Activated T-cell treated with anti-CD3 and anti-CD28 coated beads, Interleukin-2, amount 50 U/mL, for 72 hours (primary cell): ENCODE measurements at regions not wholly inside any gene's neighbourhood (a gene's known extent, or its start where the extent isn't known, plus 50 kb on each side); places are given as distances from the start of the nearest gene placed in this dataset.

Experiments
- ATAC-seq, 2 donors: fragments of 150-1000 bp; cut with Tn5 transposase; replicated peaks in 1 of 2; 2 replicates each; pipeline ENCODE4 v1.10.0; 2021; ENCODE audit warnings: moderate library complexity in 2 of 2, mild to moderate bottlenecking in 1 of 2
- DNase-seq, 2 donors: peaks; one replicate each; pipeline ENCODE4 v3.0.0; 2021 to 2022; ENCODE audit warnings: mixed read lengths in 1 of 2
- H3K27ac Mint-ChIP-seq: one replicate; pipeline ENCODE4 v1.8.0; 2022; ENCODE audit warnings: mild to moderate bottlenecking, moderate library complexity, mixed read lengths
- H3K27me3 Mint-ChIP-seq: one replicate; pipeline ENCODE4 v1.8.0; 2022; ENCODE audit warnings: low read depth, mixed read lengths
- H3K36me3 Mint-ChIP-seq, 2 donors: one replicate each; pipeline ENCODE4 v1.8.0; 2022; ENCODE audit warnings: mixed read lengths in 2 of 2, mild to moderate bottlenecking in 1 of 2; ENCODE audit not compliant: insufficient read depth in 2 of 2
- H3K4me1 Mint-ChIP-seq: one replicate; pipeline ENCODE4 v1.8.0; 2022; ENCODE audit warnings: low read depth, mixed read lengths
- H3K4me3 Mint-ChIP-seq, 2 donors: one replicate each; pipeline ENCODE4 v1.8.0; 2022; ENCODE audit warnings: mild to moderate bottlenecking in 2 of 2, mixed read lengths in 2 of 2, moderate library complexity in 2 of 2
- H3K9me3 Mint-ChIP-seq, 2 donors: one replicate each; pipeline ENCODE4 v1.8.0; 2022; ENCODE audit warnings: mixed read lengths in 2 of 2

GRCh38 chr6:163841733-163842132 lies 427.2 kb downstream of the QKI start:
- Mint-ChIP-seq H3K9me3 (peaks cover 7 to 14% of the 10 kb centered on the region in 2 donors), H3K36me3 (peaks cover 0 to 2% of the 10 kb centered on the region in 2 donors), H3K27ac (no peak overlapping the region), H3K4me1 (no peaks in the 10 kb centered on the region), H3K4me3 (no peak overlapping the region), H3K27me3 (peaks cover 11% of the 10 kb centered on the region)
- no peak for ATAC-seq
- DNase-seq = no peak

- ATAC-seq (no peak), DNase-seq (no peak)
- Mint-ChIP-seq H3K9me3 (peaks cover 6 to 14% of the 10 kb centered on the region in 2 donors), H3K4me3 (no peak overlapping the region), H3K27ac (no peak overlapping the region), H3K4me1 (no peaks in the 10 kb centered on the region), H3K36me3 (peaks cover 1 to 2% of the 10 kb centered on the region in 2 donors), H3K27me3 (peaks cover 15% of the 10 kb centered on the region)
Observed at GRCh38 chr6:163841326-163841725, 426.8 kb downstream of the QKI start.

DNA sequence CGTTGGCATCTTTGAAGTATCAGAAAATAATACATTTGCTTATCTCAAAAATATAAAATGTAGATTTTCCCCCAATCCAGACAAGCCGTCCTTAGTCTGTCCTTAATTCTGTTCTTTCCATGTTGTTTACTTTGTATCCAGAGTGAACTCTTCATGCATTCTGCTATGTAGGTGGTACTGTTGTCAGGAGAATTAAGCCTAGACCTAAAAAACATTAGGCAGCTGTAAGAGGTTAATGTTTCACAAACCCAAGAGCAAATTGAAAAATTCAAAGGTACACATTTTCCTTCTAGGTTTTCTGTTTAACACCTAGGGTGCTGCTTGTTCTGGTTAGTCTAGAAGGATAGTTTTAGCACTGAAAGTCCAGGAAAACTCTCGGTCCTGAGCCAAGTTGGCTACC lies 426.4 kb downstream of the QKI start:
- H3K9me3 Mint-ChIP-seq = peaks cover 6 to 14% of the 10 kb centered on the region in 2 donors
- H3K36me3 Mint-ChIP-seq = peaks cover 1 to 2% of the 10 kb centered on the region in 2 donors
- DNase-seq (no peak), ATAC-seq (no peak)
- peaks cover 15% of the 10 kb centered on the region for H3K27me3 Mint-ChIP-seq
- no peak overlapping the region for H3K4me3 Mint-ChIP-seq
- no peaks in the 10 kb centered on the region for H3K4me1 Mint-ChIP-seq
- no peak overlapping the region for H3K27ac Mint-ChIP-seq

DNA sequence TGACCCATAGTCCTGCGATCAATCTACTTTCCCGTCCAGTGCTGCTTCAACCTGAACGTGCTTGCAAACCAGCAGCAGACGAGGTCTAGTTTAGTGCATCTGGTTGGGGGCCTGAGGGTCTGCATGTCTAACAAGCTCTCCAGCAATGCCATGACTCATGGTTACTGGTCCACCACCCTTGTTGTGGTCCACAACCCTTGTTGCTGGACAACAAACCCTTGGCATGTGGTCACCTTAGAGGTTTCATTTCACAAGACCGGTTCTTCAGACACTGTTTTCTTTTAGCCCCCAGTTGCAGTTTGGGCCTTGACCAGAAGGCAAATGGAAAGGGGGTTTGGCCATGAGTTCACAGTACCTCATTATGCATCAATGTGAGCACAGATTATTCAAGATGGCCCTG lies 424.8 kb downstream of the QKI start:
- Mint-ChIP-seq H3K27me3 (peaks cover 15% of the 10 kb centered on the region), H3K9me3 (peaks cover 6 to 14% of the 10 kb centered on the region in 2 donors), H3K36me3 (peaks cover 1 to 2% of the 10 kb centered on the region in 2 donors), H3K4me3 (no peak overlapping the region), H3K27ac (no peak overlapping the region), H3K4me1 (no peaks in the 10 kb centered on the region)
- ATAC-seq (no peak), DNase-seq (no peak)

- no peaks in the 10 kb centered on the region for H3K4me1 Mint-ChIP-seq
- ATAC-seq (no peak), DNase-seq (no peak)
- peaks cover 4 to 11% of the 10 kb centered on the region in 2 donors for H3K9me3 Mint-ChIP-seq
- H3K4me3 Mint-ChIP-seq = no peak overlapping the region
- H3K27ac Mint-ChIP-seq = no peak overlapping the region
- H3K36me3 Mint-ChIP-seq = peaks cover 1 to 2% of the 10 kb centered on the region in 2 donors
- peaks cover 15% of the 10 kb centered on the region for H3K27me3 Mint-ChIP-seq
Observed at GRCh38 chr6:163837691-163838431, 423.3 kb downstream of the QKI start.

DNA sequence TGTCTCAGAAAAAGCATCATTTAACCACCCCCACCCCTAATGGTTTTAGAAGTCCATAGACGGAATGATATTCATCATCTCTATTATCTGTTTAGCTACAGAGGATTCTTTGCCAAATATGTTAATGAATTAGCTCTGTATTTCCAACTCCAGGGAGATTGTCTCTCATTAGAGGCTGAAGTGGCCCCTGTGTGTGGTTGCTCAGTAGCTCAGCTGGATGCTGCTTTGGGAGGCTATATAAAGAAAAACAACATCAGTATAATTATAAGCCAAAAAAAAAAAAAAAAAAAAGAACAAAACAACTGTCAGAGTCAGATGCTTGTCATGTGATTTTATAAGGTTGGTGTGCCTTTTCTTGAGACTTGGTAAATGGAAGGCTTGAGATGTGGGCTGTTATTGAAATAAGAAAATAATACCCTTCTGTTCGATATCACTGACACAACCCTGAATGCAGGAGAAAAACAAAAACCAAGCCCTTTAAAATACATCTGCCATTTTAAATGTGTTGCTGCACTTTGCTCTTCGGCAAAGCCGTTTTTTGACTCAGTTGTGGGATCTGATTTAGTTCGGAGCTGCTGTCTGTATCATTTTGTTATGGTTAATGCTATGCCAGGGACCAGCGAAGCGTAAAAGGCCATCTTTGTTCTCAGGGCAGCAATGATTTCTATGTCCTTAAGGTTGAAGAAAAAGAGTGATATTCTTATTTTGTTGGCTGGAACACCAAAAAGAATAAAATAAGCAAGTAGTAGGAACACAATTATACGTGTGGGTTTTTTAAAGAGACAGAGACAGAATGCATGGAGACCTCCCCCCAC lies 422.6 kb downstream of the QKI start:
- no peak for ATAC-seq
- Mint-ChIP-seq H3K27me3 (peaks cover 15% of the 10 kb centered on the region), H3K4me1 (no peaks in the 10 kb centered on the region), H3K27ac (no peak overlapping the region), H3K9me3 (peaks cover 4 to 9% of the 10 kb centered on the region in 2 donors), H3K36me3 (peaks cover 0 to 1% of the 10 kb centered on the region in 2 donors), H3K4me3 (no peak overlapping the region)
- DNase-seq = no peak

DNA sequence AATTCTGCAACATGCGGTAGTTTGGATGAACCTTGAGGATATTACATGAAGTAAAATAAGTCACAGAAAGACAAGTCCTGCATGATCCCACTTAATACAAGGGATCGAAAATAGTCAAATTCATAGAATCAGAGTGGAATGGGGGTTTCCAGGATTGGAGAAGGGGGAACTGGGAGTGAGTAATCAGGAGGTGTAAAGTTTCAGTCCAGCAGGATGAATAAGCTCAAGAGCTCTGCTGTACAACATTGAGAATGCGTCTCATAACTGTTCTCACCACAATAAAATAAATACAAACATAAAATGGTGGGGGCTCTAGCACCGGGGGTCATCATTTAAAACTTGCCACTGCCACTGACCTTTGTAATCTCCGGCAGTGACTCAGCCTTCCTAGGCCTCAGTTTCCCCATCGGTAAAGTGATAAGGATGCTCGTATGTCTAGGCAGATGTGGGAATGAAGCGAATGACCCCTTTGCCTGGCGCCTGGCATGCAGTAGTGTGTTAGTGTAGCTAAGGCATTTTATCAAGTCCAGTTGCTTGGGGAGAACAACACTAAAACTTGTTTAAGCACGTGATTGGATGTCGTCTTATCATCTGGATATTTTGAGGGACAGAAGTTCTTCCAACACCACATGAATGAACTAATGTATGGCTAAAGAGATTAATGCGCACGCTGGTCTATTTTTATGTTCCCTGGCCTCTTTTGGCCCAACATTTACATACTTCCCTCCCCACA lies 421.1 kb downstream of the QKI start:
- Mint-ChIP-seq H3K27ac (no peak overlapping the region), H3K36me3 (peaks cover 0 to 1% of the 10 kb centered on the region in 2 donors), H3K4me1 (no peaks in the 10 kb centered on the region), H3K4me3 (no peak overlapping the region), H3K27me3 (peaks cover 15% of the 10 kb centered on the region), H3K9me3 (peaks cover 0 to 2% of the 10 kb centered on the region in 2 donors)
- no peak for ATAC-seq
- DNase-seq = no peak

- Mint-ChIP-seq H3K27me3 (peaks cover 15% of the 10 kb centered on the region), H3K4me1 (no peaks in the 10 kb centered on the region), H3K9me3 (no peaks in the 10 kb centered on the region), H3K4me3 (no peak overlapping the region), H3K27ac (no peak overlapping the region), H3K36me3 (peaks cover 0 to 1% of the 10 kb centered on the region in 2 donors)
- DNase-seq (no peak), ATAC-seq (no peak)
Observed at GRCh38 chr6:163834226-163834970, 419.9 kb downstream of the QKI start.

GRCh38 chr6:163831736-163832135 lies 417.2 kb downstream of the QKI start:
- ATAC-seq = no peak
- Mint-ChIP-seq H3K36me3 (peaks cover 0 to 1% of the 10 kb centered on the region in 2 donors), H3K4me3 (no peak overlapping the region)

GRCh38 chr6:163830641-163831040 lies 416.1 kb downstream of the QKI start:
- ATAC-seq (no peak), DNase-seq (no peak)
- Mint-ChIP-seq H3K27me3 (peaks cover 6% of the 10 kb centered on the region), H3K36me3 (no peaks in the 10 kb centered on the region), H3K4me1 (no peaks in the 10 kb centered on the region), H3K27ac (no peak overlapping the region), H3K9me3 (no peaks in the 10 kb centered on the region), H3K4me3 (no peak overlapping the region)

More at GRCh38 chr6:163831736-163832135, 417.2 kb downstream of the QKI start:
- no peaks in the 10 kb centered on the region for H3K4me1 Mint-ChIP-seq
- peaks cover 10% of the 10 kb centered on the region for H3K27me3 Mint-ChIP-seq
- no peak overlapping the region for H3K27ac Mint-ChIP-seq
- no peak for DNase-seq
- no peaks in the 10 kb centered on the region for H3K9me3 Mint-ChIP-seq

DNA sequence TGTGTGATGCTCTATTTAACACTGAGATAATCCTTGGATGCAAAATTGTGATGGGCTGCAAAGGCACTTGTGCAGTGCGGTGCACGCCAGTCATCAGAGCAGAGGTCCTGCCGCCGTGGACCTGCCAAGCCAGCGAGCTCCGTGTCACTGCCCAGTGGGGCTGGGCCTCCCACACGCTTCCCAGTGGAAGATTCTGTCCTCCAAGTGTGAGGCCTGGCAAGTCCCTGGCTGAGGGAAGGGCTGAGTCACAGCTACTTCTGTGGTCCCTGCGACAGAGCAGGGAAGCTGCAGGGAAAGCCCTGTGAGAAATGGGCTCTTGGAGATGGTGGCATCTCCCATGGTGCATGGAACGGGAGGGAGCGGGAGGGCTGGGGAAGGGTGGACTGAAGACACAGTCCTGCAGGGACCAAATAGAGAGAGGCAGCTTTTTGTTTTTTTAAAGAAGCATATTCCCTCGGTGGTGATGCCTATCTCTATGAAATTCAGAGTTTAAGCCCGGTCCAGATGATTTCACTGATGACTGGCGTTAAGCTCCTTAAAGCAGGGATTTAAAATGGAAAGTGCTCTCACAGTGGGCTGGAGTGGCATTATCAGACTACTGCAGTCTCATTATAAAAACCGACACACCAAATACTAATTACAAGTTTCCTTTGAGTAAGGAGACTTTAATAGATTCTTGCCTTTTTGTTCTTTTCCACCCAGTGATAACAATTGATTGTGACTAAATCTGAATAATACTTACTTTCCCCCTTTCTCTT lies 413.7 kb downstream of the QKI start:
- DNase-seq = no peak

DNA sequence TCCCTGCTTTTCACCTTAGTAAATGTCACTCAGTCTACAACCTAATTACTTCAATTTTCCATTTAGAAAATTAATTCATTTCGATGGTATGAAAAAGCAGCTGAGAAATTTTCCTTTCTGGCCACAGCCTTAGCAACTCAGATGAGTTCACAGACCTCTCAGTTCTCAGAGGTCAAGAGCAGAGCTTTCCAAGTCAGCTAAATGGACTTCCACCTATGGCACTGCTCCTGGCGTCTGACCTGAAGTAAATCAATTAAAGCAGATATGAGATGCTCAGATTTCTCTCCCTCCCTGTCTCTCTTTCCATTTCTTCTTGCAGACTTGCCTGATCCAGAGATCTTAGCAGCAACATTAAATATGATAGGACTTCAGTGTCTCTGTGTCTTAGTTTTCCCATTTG lies 412.6 kb downstream of the QKI start:
- Mint-ChIP-seq H3K9me3 (no peaks in the 10 kb centered on the region), H3K27me3 (peaks cover 6% of the 10 kb centered on the region), H3K4me3 (no peak overlapping the region), H3K27ac (no peak overlapping the region), H3K4me1 (no peaks in the 10 kb centered on the region), H3K36me3 (no peaks in the 10 kb centered on the region)
- ATAC-seq = no peak
- no peak for DNase-seq

More for the DNA sequence above, 413.7 kb downstream of the QKI start:
- no peak overlapping the region for H3K4me3 Mint-ChIP-seq
- no peak overlapping the region for H3K27ac Mint-ChIP-seq
- no peaks in the 10 kb centered on the region for H3K4me1 Mint-ChIP-seq
- H3K36me3 Mint-ChIP-seq = no peaks in the 10 kb centered on the region
- ATAC-seq = no peak
- peaks cover 6% of the 10 kb centered on the region for H3K27me3 Mint-ChIP-seq
- no peaks in the 10 kb centered on the region for H3K9me3 Mint-ChIP-seq
